IMR-90 (cell line): ENCODE measurements at regions not wholly inside any gene's neighbourhood (a gene's known extent, or its start where the extent isn't known, plus 50 kb on each side); places are given as distances from the start of the nearest gene placed in this dataset.

Experiments used
- ATAC-seq: fragments of 200-7000 bp; cut with Tn5 transposase; 2 replicates; pipeline ENCODE4 v1.9.1; 2020; ENCODE audit warnings: low read depth, mild to moderate bottlenecking, moderate library complexity
- BruUV-seq: library from RNA; stranded (reverse); fragments of 400-500 nt; replicated peaks from 2 replicates; lab custom pipeline; 2021; lab: Mats Ljungman, UMichigan
- CTCF ChIA-PET: fragments of 300-600 bp; formaldehyde crosslinking; extraction: SDS; loops from one replicate; lab custom pipeline; 2021; ENCODE audit warnings: antibody characterized with exemption; lab: Yijun Ruan, JAX
- POLR2A ChIA-PET: fragments of 300-600 bp; sonication (Branson Sonifier 250); formaldehyde crosslinking; loops from one replicate; lab custom pipeline; 2022; ENCODE audit warnings: antibody characterized with exemption; ENCODE audit not compliant: unreplicated experiment; lab: Charles Lee
- DNase-seq: peaks from one replicate; pipeline ENCODE4 v3.0.0; 2013
- H2AFZ ChIP-seq: replicated peaks from 2 replicates; pipeline ENCODE3; 2013; ENCODE audit warnings: low read length, mild to moderate bottlenecking; ENCODE audit not compliant: poor library complexity
- H2AK5ac ChIP-seq: 2 replicates; pipeline ENCODE4 v1.6.1; 2013; ENCODE audit warnings: low read depth, low read length, inconsistent platforms
- H2AK9ac ChIP-seq: replicated peaks from 2 replicates; pipeline ENCODE3; 2013; ENCODE audit warnings: mild to moderate bottlenecking, low read depth, low read length, moderate library complexity; ENCODE audit not compliant: poor library complexity
- H2BK120ac ChIP-seq: 2 replicates; pipeline ENCODE4 v1.6.1; 2013; ENCODE audit warnings: low read depth, low read length, inconsistent platforms
- H2BK15ac ChIP-seq: 3 replicates; pipeline ENCODE4 v1.6.1; 2013; ENCODE audit warnings: low read depth, low read length, inconsistent platforms
- H2BK20ac ChIP-seq: 2 replicates; pipeline ENCODE4 v1.6.1; 2013; ENCODE audit warnings: low read depth, mild to moderate bottlenecking, inconsistent platforms, low read length, moderate library complexity
- H2BK5ac ChIP-seq: 2 replicates; pipeline ENCODE4 v1.6.1; 2013; ENCODE audit warnings: mild to moderate bottlenecking, low read depth, low read length, inconsistent platforms; ENCODE audit not compliant: poor library complexity, severe bottlenecking
- H3K14ac ChIP-seq: replicated peaks from 2 replicates; pipeline ENCODE4 v1.6.1; 2013; ENCODE audit warnings: low read depth, low read length, inconsistent platforms
- H3K18ac ChIP-seq: 2 replicates; pipeline ENCODE4 v1.6.1; 2013; ENCODE audit warnings: low read depth, low read length, control low read depth
- H3K23ac ChIP-seq: 2 replicates; pipeline ENCODE4 v1.6.1; 2013; ENCODE audit warnings: low read depth, low read length, inconsistent platforms
- H3K27ac ChIP-seq: 2 replicates; pipeline ENCODE4 v1.5.1; 2013; ENCODE audit warnings: mild to moderate bottlenecking, control low read depth, low read length; ENCODE audit not compliant: insufficient read depth
- H3K27me3 ChIP-seq: 2 replicates; pipeline ENCODE4 v1.6.1; 2013; ENCODE audit warnings: low read length; ENCODE audit not compliant: control insufficient read depth, insufficient read depth
- H3K36me3 ChIP-seq: 2 replicates; pipeline ENCODE4 v1.6.1; 2013; ENCODE audit warnings: low read length, mixed read lengths; ENCODE audit not compliant: control insufficient read depth, insufficient read depth
- H3K4ac ChIP-seq: 2 replicates; pipeline ENCODE4 v1.6.1; 2013; ENCODE audit warnings: low read depth, low read length, inconsistent platforms
- H3K4me1 ChIP-seq: 2 replicates; pipeline ENCODE4 v1.6.1; 2013; ENCODE audit warnings: low read length, mixed read lengths; ENCODE audit not compliant: control insufficient read depth, insufficient read depth
- H3K4me2 ChIP-seq: 2 replicates; pipeline ENCODE4 v1.6.1; 2013; ENCODE audit warnings: low read depth, mild to moderate bottlenecking, control low read depth, low read length, moderate library complexity
- H3K4me3 ChIP-seq: 2 replicates; pipeline ENCODE4 v1.5.1; 2013; ENCODE audit warnings: low read depth, mild to moderate bottlenecking, control low read depth, low read length, moderate library complexity; ENCODE audit not compliant: insufficient read depth
- H3K56ac ChIP-seq: 2 replicates; pipeline ENCODE4 v1.6.1; 2013; ENCODE audit warnings: low read length, inconsistent platforms; ENCODE audit not compliant: insufficient read depth; ENCODE audit errors: extremely low read depth
- H3K79me1 ChIP-seq, 2 experiments: 2 replicates each; pipeline ENCODE4 v1.6.1; 2013; ENCODE audit warnings: low read length in 2 of 2, inconsistent platforms in 1 of 2, low read depth in 1 of 2
- H3K9ac ChIP-seq: 2 replicates; pipeline ENCODE4 v1.6.1; 2013; ENCODE audit warnings: low read depth, low read length, control low read depth
- H3K9me1 ChIP-seq: 2 replicates; pipeline ENCODE4 v1.6.1; 2013; ENCODE audit warnings: low read length, inconsistent platforms; ENCODE audit not compliant: insufficient read depth
- H3K9me3 ChIP-seq: 2 replicates; pipeline ENCODE4 v1.6.1; 2013; ENCODE audit warnings: low read length; ENCODE audit not compliant: control insufficient read depth, insufficient read depth
- H4K20me1 ChIP-seq: 2 replicates; pipeline ENCODE4 v1.6.1; 2013; ENCODE audit warnings: low read length, inconsistent platforms; ENCODE audit not compliant: insufficient read depth
- H4K5ac ChIP-seq: 2 replicates; pipeline ENCODE4 v1.6.1; 2013; ENCODE audit warnings: mild to moderate bottlenecking, low read depth, low read length, control low read depth
- H4K8ac ChIP-seq, 2 experiments: 2 replicates each; pipeline ENCODE4 v1.6.1; 2013; ENCODE audit warnings: low read depth in 2 of 2, low read length in 2 of 2, control low read depth in 1 of 2, inconsistent platforms in 1 of 2
- H4K91ac ChIP-seq: 2 replicates; pipeline ENCODE4 v1.6.1; 2013; ENCODE audit warnings: low read depth, low read length, inconsistent platforms; ENCODE audit not compliant: insufficient read depth
- CEBPB ChIP-seq: IDR thresholded peaks from 2 replicates; pipeline ENCODE4 v1.6.1; 2012; ENCODE audit warnings: low read depth, low read length, improper control_type of control experiment
- MAFK ChIP-seq: IDR thresholded peaks from 2 replicates; pipeline ENCODE4 v1.6.1; 2012; ENCODE audit warnings: low read depth, low read length, improper control_type of control experiment
- RFX5 ChIP-seq: IDR thresholded peaks from 2 replicates; pipeline ENCODE4 v1.8.0; 2012; ENCODE audit warnings: low read depth, mild to moderate bottlenecking, low read length, moderate library complexity
- SMC3 ChIP-seq: fragments of 150-350 bp; IDR thresholded peaks from 2 replicates; pipeline ENCODE4 v1.6.1; 2016; ENCODE audit warnings: low read depth, mild to moderate bottlenecking, antibody characterized with exemption, low read length, moderate library complexity
- whole genome bisulfite sequencing, 2 experiments: methylation state at CpG; one replicate each; pipeline versions ENCODE4 v1.1.5 to v1.1.7; 2013; ENCODE audit warnings: missing lambda C conversion rate in 2 of 2; ENCODE audit not compliant: insufficient read length in 1 of 2; ENCODE audit errors: extremely low coverage in 2 of 2; 5-methylcytosine and 5-hydroxymethylcytosine counted together
- dilution Hi-C: fragments of 300-500 bp; cut with HindIII; formaldehyde crosslinking; loops from one replicate; pipeline ENCODE4 v1.14.3; 2018; ENCODE audit warnings: low sequenced_read_pairs; ENCODE audit not compliant: unreplicated experiment
- in situ Hi-C: fragments of 300-500 bp; cut with MboI; formaldehyde crosslinking; loops from 3 replicates; pipeline ENCODE4 v1.14.3; 2019; ENCODE audit warnings: low sequenced_read_pairs, inconsistent platforms, mixed read lengths
- intact Hi-C: fragments of 100-400 bp; cut with micrococcal nuclease; formaldehyde crosslinking; loops from 2 replicates; pipeline ENCODE4 v1.10.0; 2022
- TF ChIP-seq, protein P1 (sequence below): fragments of 150-350 bp; IDR thresholded peaks from 2 replicates; pipeline ENCODE4 v1.6.1; 2016; ENCODE audit warnings: low read depth, mild to moderate bottlenecking, low read length, moderate library complexity, borderline replicate concordance

GRCh38 chr17:69853541-69854224 lies 221.3 kb upstream of the KCNJ16 start:
- H3K18ac ChIP-seq, result peak overlapping the region; percentile 72
- no peak overlapping the region for H3K9ac ChIP-seq
- 0 out of 2 replicates have a peak overlapping the region, but pooled peaks have one; percentile 33 for H2BK20ac ChIP-seq
- dilution Hi-C loops, result no loop called here
- H4K91ac ChIP-seq, result no peak overlapping the region
- H3K4me3 ChIP-seq, result no peak overlapping the region
- DNase-seq, result no peak
- ChIA-PET POLR2A (no interaction called here), CTCF (no interaction called here)
- no peak overlapping the region; the same call in 1 of the 2 replicates for H3K14ac ChIP-seq
- in situ Hi-C loops, result no loop called here
- no peak overlapping the region for H2BK5ac ChIP-seq
- H2AK9ac ChIP-seq, result no peak overlapping the region
- no peak overlapping the region for H4K8ac ChIP-seq
- no peaks in the 10 kb centered on the region for H3K36me3 ChIP-seq
- H2AFZ ChIP-seq, result no peak overlapping the region
- H4K20me1 ChIP-seq, result no peaks in the 10 kb centered on the region
- H3K9me3 ChIP-seq, result peaks cover 2% of the 10 kb centered on the region; the same call in 1 of the 2 replicates
- H3K4me2 ChIP-seq, result 0 out of 2 replicates have a peak overlapping the region, but pooled peaks have one; percentile 14
- no peaks in the 10 kb centered on the region for H3K27me3 ChIP-seq
- H3K4me1 ChIP-seq, result peaks cover 4% of the 10 kb centered on the region; the same call in 1 of the 2 replicates
- H3K9me1 ChIP-seq, result no peaks in the 10 kb centered on the region
- H2AK5ac ChIP-seq, result no peak overlapping the region
- no CpG with 5 or more reads among the region's 4 CpGs for WGBS, 2 experiments
- no peak overlapping the region for H2BK15ac ChIP-seq
- H4K5ac ChIP-seq, result no peak overlapping the region
- no peak overlapping the region for H3K56ac ChIP-seq
- no TSS peak for BruUV-seq
- H3K27ac ChIP-seq, result no peak overlapping the region
- peak; percentile 47 for ATAC-seq
- H3K4ac ChIP-seq, result no peak overlapping the region
- H3K79me1 ChIP-seq, result no peaks in the 10 kb centered on the region
- intact Hi-C loops, result no loop called here
- no peak overlapping the region for H2BK120ac ChIP-seq
- no peak overlapping the region for H3K23ac ChIP-seq
- no peak for TF ChIP-seq MAFK
- TF ChIP-seq CEBPB, result peak; percentile 52
- TF ChIP-seq, protein P1, sequence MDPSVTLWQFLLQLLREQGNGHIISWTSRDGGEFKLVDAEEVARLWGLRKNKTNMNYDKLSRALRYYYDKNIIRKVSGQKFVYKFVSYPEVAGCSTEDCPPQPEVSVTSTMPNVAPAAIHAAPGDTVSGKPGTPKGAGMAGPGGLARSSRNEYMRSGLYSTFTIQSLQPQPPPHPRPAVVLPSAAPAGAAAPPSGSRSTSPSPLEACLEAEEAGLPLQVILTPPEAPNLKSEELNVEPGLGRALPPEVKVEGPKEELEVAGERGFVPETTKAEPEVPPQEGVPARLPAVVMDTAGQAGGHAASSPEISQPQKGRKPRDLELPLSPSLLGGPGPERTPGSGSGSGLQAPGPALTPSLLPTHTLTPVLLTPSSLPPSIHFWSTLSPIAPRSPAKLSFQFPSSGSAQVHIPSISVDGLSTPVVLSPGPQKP, result no peak
- TF ChIP-seq RFX5, result no peak
- no peak for TF ChIP-seq SMC3
